GM23338 (cell line): ENCODE measurements at regions not wholly inside any gene's neighbourhood (a gene's known extent, or its start where the extent isn't known, plus 50 kb on each side); places are given as distances from the start of the nearest gene placed in this dataset.

Experiments
- CREB1 ChIP-seq: fragments of 250-450 bp; sonication (Bioruptor Pico); IDR thresholded peaks from 2 replicates; pipeline ENCODE4 v1.5.0; 2020; ENCODE audit warnings: low read depth, mild to moderate bottlenecking, moderate library complexity
- CTCF ChIP-seq, 2 experiments: fragments of 200-600 bp in 1 of 2; sonication (generic) in 1 of 2; conservative IDR thresholded peaks; 2 replicates each; pipeline versions ENCODE4 v1.5.1 to v1.6.1; 2016 to 2017; ENCODE audit warnings: antibody characterized with exemption in 2 of 2, low read depth in 2 of 2, mild to moderate bottlenecking in 2 of 2, moderate library complexity in 1 of 2
- ETS1 ChIP-seq: IDR thresholded peaks from 2 replicates; pipeline ENCODE4 v1.6.1; 2016; ENCODE audit warnings: antibody characterized with exemption
- EZH2 ChIP-seq: fragments of 200-600 bp; sonication (generic); IDR thresholded peaks from one replicate; pipeline ENCODE4 v1.8.0; 2017; ENCODE audit warnings: antibody characterized with exemption, mild to moderate bottlenecking, low read depth; ENCODE audit not compliant: unreplicated experiment
- EZH2phosphoT487 ChIP-seq: fragments of 200-600 bp; sonication (generic); IDR thresholded peaks from one replicate; pipeline ENCODE4 v1.8.1; 2018; ENCODE audit warnings: antibody characterized with exemption; ENCODE audit not compliant: unreplicated experiment
- JUNB ChIP-seq: IDR thresholded peaks from one replicate; pipeline ENCODE4 v1.6.1; 2016; ENCODE audit warnings: antibody characterized with exemption; ENCODE audit not compliant: unreplicated experiment
- POLR2AphosphoS5 ChIP-seq: IDR thresholded peaks from 2 replicates; pipeline ENCODE4 v1.6.1; 2016; ENCODE audit warnings: antibody characterized with exemption, low read depth
- REST ChIP-seq: IDR thresholded peaks from one replicate; pipeline ENCODE4 v1.6.1; 2018; ENCODE audit warnings: antibody characterized with exemption; ENCODE audit not compliant: unreplicated experiment
- STAT1 ChIP-seq: IDR thresholded peaks from one replicate; pipeline ENCODE4 v1.6.1; 2016; ENCODE audit warnings: antibody characterized with exemption; ENCODE audit not compliant: unreplicated experiment
- ZNF114 ChIP-seq: fragments of 250-450 bp; sonication (Bioruptor Pico); IDR thresholded peaks from 2 replicates; pipeline ENCODE4 v1.5.0; 2020; ENCODE audit warnings: mild to moderate bottlenecking, moderate library complexity
- ZNF331 ChIP-seq: fragments of 250-450 bp; sonication (Bioruptor Pico); IDR thresholded peaks from 2 replicates; pipeline ENCODE4 v1.5.0; 2020; ENCODE audit warnings: low read depth, mild to moderate bottlenecking, moderate library complexity
- ZNF462 ChIP-seq: fragments of 250-450 bp; sonication (Bioruptor Pico); IDR thresholded peaks from 2 replicates; pipeline ENCODE4 v1.5.0; 2020; ENCODE audit warnings: mild to moderate bottlenecking, moderate library complexity

- TF ChIP-seq CREB1 (CRISPR knock-in tag), result no peak
- no peak for TF ChIP-seq CTCF (conservative IDR thresholded peaks at IDR 0.05; ENCODE audit: low read depth in 2 of 2)
- no peak for TF ChIP-seq EZH2
- TF ChIP-seq REST, result no peak
- no peak for TF ChIP-seq POLR2AphosphoS5
- TF ChIP-seq EZH2phosphoT487, result no peak
- TF ChIP-seq STAT1, result no peak
- no peak for TF ChIP-seq ZNF331 (CRISPR knock-in tag)
- TF ChIP-seq ZNF462 (CRISPR knock-in tag), result no peak
- no peak for TF ChIP-seq ZNF114
- TF ChIP-seq JUNB, result no peak
- TF ChIP-seq ETS1, result no peak
Observed at GRCh38 chrY:7836366-7836765, 924.8 kb upstream of the AMELY start.
